SU-DHL-6 (cell line): ENCODE measurements at regions not wholly inside any gene's neighbourhood (a gene's known extent, or its start where the extent isn't known, plus 50 kb on each side); places are given as distances from the start of the nearest gene placed in this dataset.

Source experiments
- H2AFZ ChIP-seq: fragments of 200-600 bp; sonication (generic); 2 replicates; pipeline ENCODE4 v1.6.1; 2014; ENCODE audit warnings: low read depth, mild to moderate bottlenecking, moderate library complexity, mixed read lengths, antibody characterized with exemption, low read length; ENCODE audit not compliant: severe bottlenecking
- H3F3A ChIP-seq: fragments of 200-600 bp; shearing (Covaris generic); 2 replicates; pipeline ENCODE4 v1.6.0; 2016; ENCODE audit warnings: antibody characterized with exemption, mild to moderate bottlenecking; ENCODE audit not compliant: insufficient read depth
- H3K27ac ChIP-seq: fragments of 200-600 bp; sonication (generic); 2 replicates; pipeline ENCODE4 v1.5.1; 2016; ENCODE audit warnings: low read depth, mild to moderate bottlenecking, low read length, moderate library complexity, mixed read lengths
- H3K27me3 ChIP-seq: fragments of 200-600 bp; sonication (generic), shearing (Covaris generic); 2 replicates; pipeline ENCODE4 v1.6.0; 2014; ENCODE audit warnings: mild to moderate bottlenecking, low read length
- H3K36me3 ChIP-seq: fragments of 200-600 bp; sonication (generic); 2 replicates; pipeline ENCODE4 v1.6.1; 2014; ENCODE audit warnings: mild to moderate bottlenecking, low read length, mixed read lengths
- H3K4me2 ChIP-seq: fragments of 300-600, 200-600 bp; shearing (Covaris generic), sonication (generic); 2 replicates; pipeline ENCODE4 v1.6.0; 2014; ENCODE audit warnings: low read length, low read depth, mild to moderate bottlenecking; ENCODE audit not compliant: poor library complexity, severe bottlenecking
- H3K4me3 ChIP-seq: fragments of 200-600 bp; sonication (generic); 2 replicates; pipeline ENCODE4 v1.5.1; 2014; ENCODE audit warnings: antibody characterized with exemption, low read length, mild to moderate bottlenecking, mixed read lengths; ENCODE audit not compliant: insufficient read depth, poor library complexity, severe bottlenecking
- H3K79me2 ChIP-seq: fragments of 200-600 bp; sonication (generic); 2 replicates; pipeline ENCODE4 v1.6.1; 2014; ENCODE audit warnings: mild to moderate bottlenecking, low read length, moderate library complexity; ENCODE audit not compliant: insufficient read depth
- H3K9ac ChIP-seq: fragments of 200-600 bp; sonication (generic); 2 replicates; pipeline ENCODE4 v1.7.0; 2014; ENCODE audit warnings: mild to moderate bottlenecking, low read length
- H3K9me2 ChIP-seq: fragments of 200-600 bp; sonication (generic); replicated peaks from 2 replicates; pipeline ENCODE4 v1.6.1; 2014; ENCODE audit warnings: low read length; ENCODE audit not compliant: insufficient read depth
- H3K9me3 ChIP-seq: fragments of 200-600 bp; sonication (generic); 2 replicates; pipeline ENCODE4 v1.6.1; 2014; ENCODE audit warnings: low read length, mixed read lengths; ENCODE audit not compliant: insufficient read depth
- H4K20me1 ChIP-seq: fragments of 200-600 bp; sonication (generic); 2 replicates; pipeline ENCODE4 v1.6.1; 2014; ENCODE audit warnings: low read depth, mild to moderate bottlenecking, antibody characterized with exemption, low read length, moderate library complexity, mixed read lengths
- EZH2phosphoT487 ChIP-seq: fragments of 200-600 bp; sonication (generic), shearing (Covaris generic); conservative IDR thresholded peaks from 2 replicates; pipeline ENCODE4 v1.6.1; 2018; ENCODE audit warnings: mild to moderate bottlenecking, antibody characterized with exemption, low read length, moderate library complexity, mixed read lengths
- TF ChIP-seq, protein P1 (sequence below): fragments of 200-600 bp; sonication (generic); IDR thresholded peaks from one replicate; pipeline ENCODE4 v1.5.1; 2017; ENCODE audit warnings: antibody characterized with exemption, mild to moderate bottlenecking, low read length, moderate library complexity; ENCODE audit not compliant: insufficient read depth, poor library complexity, severe bottlenecking

GRCh38 chr21:26732432-26733221 is 112.6 kb downstream of the ADAMTS1 start:
- H3K4me2 ChIP-seq, result no peak overlapping the region
- no peak overlapping the region for H3K9ac ChIP-seq
- H3K4me3 ChIP-seq, result no peak overlapping the region
- H2AFZ ChIP-seq, result no peak overlapping the region
- no peaks in the 10 kb centered on the region for H4K20me1 ChIP-seq
- H3K9me2 ChIP-seq, result no peaks in the 10 kb centered on the region
- H3K36me3 ChIP-seq, result no peaks in the 10 kb centered on the region
- H3F3A ChIP-seq, result no peaks in the 10 kb centered on the region
- H3K27ac ChIP-seq, result no peak overlapping the region
- no peaks in the 10 kb centered on the region for H3K27me3 ChIP-seq
- no peaks in the 10 kb centered on the region for H3K9me3 ChIP-seq
- TF ChIP-seq, protein P1, sequence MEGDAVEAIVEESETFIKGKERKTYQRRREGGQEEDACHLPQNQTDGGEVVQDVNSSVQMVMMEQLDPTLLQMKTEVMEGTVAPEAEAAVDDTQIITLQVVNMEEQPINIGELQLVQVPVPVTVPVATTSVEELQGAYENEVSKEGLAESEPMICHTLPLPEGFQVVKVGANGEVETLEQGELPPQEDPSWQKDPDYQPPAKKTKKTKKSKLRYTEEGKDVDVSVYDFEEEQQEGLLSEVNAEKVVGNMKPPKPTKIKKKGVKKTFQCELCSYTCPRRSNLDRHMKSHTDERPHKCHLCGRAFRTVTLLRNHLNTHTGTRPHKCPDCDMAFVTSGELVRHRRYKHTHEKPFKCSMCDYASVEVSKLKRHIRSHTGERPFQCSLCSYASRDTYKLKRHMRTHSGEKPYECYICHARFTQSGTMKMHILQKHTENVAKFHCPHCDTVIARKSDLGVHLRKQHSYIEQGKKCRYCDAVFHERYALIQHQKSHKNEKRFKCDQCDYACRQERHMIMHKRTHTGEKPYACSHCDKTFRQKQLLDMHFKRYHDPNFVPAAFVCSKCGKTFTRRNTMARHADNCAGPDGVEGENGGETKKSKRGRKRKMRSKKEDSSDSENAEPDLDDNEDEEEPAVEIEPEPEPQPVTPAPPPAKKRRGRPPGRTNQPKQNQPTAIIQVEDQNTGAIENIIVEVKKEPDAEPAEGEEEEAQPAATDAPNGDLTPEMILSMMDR, result peak; percentile 66
- TF ChIP-seq EZH2phosphoT487, result no peak
- H3K79me2 ChIP-seq, result no peaks in the 10 kb centered on the region

GRCh38 chr21:26719750-26720149 is 125.5 kb downstream of the ADAMTS1 start:
- Histone ChIP-seq H3F3A (no peaks in the 10 kb centered on the region), H3K9me2 (no peaks in the 10 kb centered on the region), H3K36me3 (no peaks in the 10 kb centered on the region), H3K9me3 (no peaks in the 10 kb centered on the region), H3K4me3 (no peak overlapping the region), H4K20me1 (no peaks in the 10 kb centered on the region), H3K27me3 (no peaks in the 10 kb centered on the region), H3K27ac (no peak overlapping the region), H3K9ac (no peak overlapping the region), H2AFZ (no peak overlapping the region), H3K79me2 (no peaks in the 10 kb centered on the region), H3K4me2 (no peak overlapping the region)
- TF ChIP-seq, protein P1, result no peak
- TF ChIP-seq EZH2phosphoT487, result no peak

DNA sequence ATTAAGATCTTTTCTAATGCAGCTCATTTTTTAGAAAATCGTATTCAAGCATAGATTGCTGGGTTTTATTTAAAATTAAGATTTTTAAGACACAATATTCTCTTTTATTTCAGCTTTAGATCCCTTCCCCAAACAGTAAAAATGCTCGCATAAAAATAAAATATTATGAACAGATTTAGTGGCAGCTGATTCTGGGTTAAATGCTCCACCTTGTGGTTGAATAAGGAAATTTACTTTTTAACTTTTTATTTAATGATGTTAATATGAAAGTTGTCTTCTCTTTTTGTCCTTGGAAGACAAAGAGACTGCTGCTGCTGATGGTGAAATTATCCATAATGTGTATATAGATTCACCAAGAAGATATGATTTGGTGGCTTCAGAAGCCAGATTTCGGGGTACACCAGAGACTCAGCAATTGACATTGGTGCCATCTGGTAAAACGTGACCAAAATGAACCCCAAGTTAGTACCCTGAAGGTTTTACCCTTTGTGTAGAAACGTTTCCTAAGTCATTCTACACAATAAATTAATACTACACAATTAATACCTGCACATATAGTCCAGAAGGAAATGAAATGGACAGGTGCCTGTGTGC is 128.0 kb downstream of the ADAMTS1 start:
- no peaks in the 10 kb centered on the region for H3F3A ChIP-seq
- H3K4me2 ChIP-seq, result no peak overlapping the region

More for the DNA sequence above, 128.0 kb downstream of the ADAMTS1 start:
- Histone ChIP-seq H2AFZ (no peak overlapping the region), H3K36me3 (no peaks in the 10 kb centered on the region), H3K9me3 (no peaks in the 10 kb centered on the region), H3K27me3 (no peaks in the 10 kb centered on the region), H3K9ac (no peak overlapping the region), H3K9me2 (no peaks in the 10 kb centered on the region), H3K4me3 (no peak overlapping the region), H3K79me2 (no peaks in the 10 kb centered on the region), H3K27ac (no peak overlapping the region), H4K20me1 (no peaks in the 10 kb centered on the region)
- TF ChIP-seq, protein P1, result no peak
- TF ChIP-seq EZH2phosphoT487, result no peak
